ENCODE measurements at regions not wholly inside any gene's neighbourhood (a gene's known extent, or its start where the extent isn't known, plus 50 kb on each side); places are given as distances from the start of the nearest gene placed in this dataset.
"Not testable (repeated sequence)": the region's sequence is repeated elsewhere in the genome, so short reads cannot be mapped to it uniquely, and the experiment has no call there.

GRCh38 chr2:239592629-239593290, 191.9 kb upstream of the HDAC4 start:
- H3K36me3 ChIP-seq (ENCODE audit: insufficient read depth); ATAC-seq; H3K4me1 ChIP-seq (ENCODE audit: insufficient read depth); H4K20me1 ChIP-seq (replicated peaks; ENCODE audit: insufficient read depth); DNase-seq (ENCODE audit: low spot score); H3K27ac ChIP-seq (ENCODE audit: low read depth); H3K4me3 ChIP-seq; H3K9me2 ChIP-seq (ENCODE audit: insufficient read depth); H3K27ac Mint-ChIP-seq; H3K27me3 ChIP-seq (ENCODE audit: insufficient read depth); H3K4me3 Mint-ChIP-seq; H3K79me2 ChIP-seq (replicated peaks; ENCODE audit: insufficient read depth); H3F3A ChIP-seq (replicated peaks; ENCODE audit: low read depth); H3K4me2 ChIP-seq; H2AFZ ChIP-seq; H3K4me1 Mint-ChIP-seq; H3K27me3 Mint-ChIP-seq (ENCODE audit: insufficient read depth, low read depth, poor library complexity): not testable (repeated sequence)
- Mint-ChIP-seq H3K9me3 (peaks cover 33% of the 10 kb centered on the region), H3K36me3 (ENCODE audit: low read depth) (peaks cover 11% of the 10 kb centered on the region)

GRCh38 chr2:239590995-239591915, 190.4 kb upstream of the HDAC4 start:
- Histone ChIP-seq H3F3A (replicated peaks; ENCODE audit: low read depth) (no peaks in the 10 kb centered on the region), H3K36me3 (ENCODE audit: insufficient read depth) (no peaks in the 10 kb centered on the region), H3K27ac (ENCODE audit: low read depth) (no peak overlapping the region), H3K9me2 (ENCODE audit: insufficient read depth) (no peaks in the 10 kb centered on the region), H3K4me3 (no peak overlapping the region), H3K4me2 (no peak overlapping the region), H3K79me2 (replicated peaks; ENCODE audit: insufficient read depth) (no peaks in the 10 kb centered on the region), H3K4me1 (ENCODE audit: insufficient read depth) (no peaks in the 10 kb centered on the region), H3K27me3 (ENCODE audit: insufficient read depth) (no peaks in the 10 kb centered on the region), H4K20me1 (replicated peaks; ENCODE audit: insufficient read depth) (no peaks in the 10 kb centered on the region), H2AFZ (no peak overlapping the region)
- Mint-ChIP-seq H3K36me3 (ENCODE audit: low read depth) (peaks cover 11% of the 10 kb centered on the region), H3K4me1 (no peaks in the 10 kb centered on the region), H3K4me3 (no peak overlapping the region), H3K27me3 (ENCODE audit: insufficient read depth, low read depth, poor library complexity) (peaks cover 2% of the 10 kb centered on the region), H3K9me3 (peaks cover 32% of the 10 kb centered on the region), H3K27ac (no peak overlapping the region)
- no peak for ATAC-seq
- no peak for DNase-seq (ENCODE audit: low spot score)
- TF ChIP-seq REST (IDR thresholded peaks at IDR 0.05; ENCODE audit: unreplicated experiment) (no peak), ZNF462 (CRISPR knock-in tag; IDR thresholded peaks at IDR 0.05) (no peak), EZH2phosphoT487 (IDR thresholded peaks at IDR 0.05; ENCODE audit: unreplicated experiment) (no peak), CTCF (conservative IDR thresholded peaks at IDR 0.05; ENCODE audit: low read depth in 2 of 2) (no peak), POLR2AphosphoS5 (IDR thresholded peaks at IDR 0.05; ENCODE audit: low read depth) (no peak), EZH2 (IDR thresholded peaks at IDR 0.05; ENCODE audit: low read depth, unreplicated experiment) (no peak), ZNF331 (CRISPR knock-in tag; IDR thresholded peaks at IDR 0.05; ENCODE audit: low read depth) (no peak), STAT1 (IDR thresholded peaks at IDR 0.05; ENCODE audit: unreplicated experiment) (no peak)
